Stimulated activated memory B cell treated with anti-CD40 and anti-IgM and Interleukin-4, amounts not matched to agents 10 μg/mL and 1 μg/mL and 100 μg/mL, for 72 hours (primary cell): ENCODE measurements at regions not wholly inside any gene's neighbourhood (a gene's known extent, or its start where the extent isn't known, plus 50 kb on each side); places are given as distances from the start of the nearest gene placed in this dataset.
A peak's percentile ranks its signal among the peaks of the same experiment; 100 is the strongest.

ENCODE experiments used
- ATAC-seq: fragments of 150-1000 bp; cut with Tn5 transposase; 2 replicates; pipeline ENCODE4 v1.10.0; 2021
- H3K27ac Mint-ChIP-seq: one replicate; pipeline ENCODE4 v1.8.0; 2022; ENCODE audit warnings: mild to moderate bottlenecking, mixed read lengths
- H3K27me3 Mint-ChIP-seq: one replicate; pipeline ENCODE4 v1.8.0; 2022; ENCODE audit warnings: mixed read lengths
- H3K36me3 Mint-ChIP-seq: one replicate; pipeline ENCODE4 v1.8.0; 2022; ENCODE audit warnings: mixed read lengths
- H3K4me1 Mint-ChIP-seq: one replicate; pipeline ENCODE4 v1.8.0; 2022; ENCODE audit warnings: mixed read lengths
- H3K4me3 Mint-ChIP-seq: one replicate; pipeline ENCODE4 v1.8.0; 2022; ENCODE audit warnings: mild to moderate bottlenecking, moderate library complexity, mixed read lengths
- H3K9me3 Mint-ChIP-seq: one replicate; pipeline ENCODE4 v1.8.0; 2022; ENCODE audit warnings: mixed read lengths

DNA sequence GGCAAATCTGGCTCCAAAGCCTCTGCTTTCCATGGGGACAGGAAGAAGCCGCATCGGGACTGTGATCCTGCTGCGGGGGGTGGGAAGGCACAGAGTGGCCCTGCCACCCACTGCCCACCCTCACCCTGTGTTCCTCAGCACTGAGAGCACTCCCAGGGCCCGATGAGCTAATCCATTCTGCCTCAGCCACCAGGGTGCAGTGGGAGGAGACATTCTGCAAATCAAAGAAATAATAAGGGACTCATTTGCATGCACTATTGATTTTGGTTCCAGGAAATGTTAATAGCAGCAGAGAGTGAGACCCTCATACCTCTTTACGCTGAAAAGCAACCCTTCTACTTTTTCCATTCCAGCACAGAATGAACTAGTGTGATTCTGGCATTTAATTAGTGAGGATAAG is 572.8 kb downstream of the INHBA start:
- ATAC-seq = no peak
- no peaks in the 10 kb centered on the region for H3K36me3 Mint-ChIP-seq
- no peaks in the 10 kb centered on the region for H3K9me3 Mint-ChIP-seq
- no peak overlapping the region for H3K27ac Mint-ChIP-seq
- no peak overlapping the region for H3K4me3 Mint-ChIP-seq
- no peaks in the 10 kb centered on the region for H3K27me3 Mint-ChIP-seq
- H3K4me1 Mint-ChIP-seq = peaks cover 12% of the 10 kb centered on the region

DNA sequence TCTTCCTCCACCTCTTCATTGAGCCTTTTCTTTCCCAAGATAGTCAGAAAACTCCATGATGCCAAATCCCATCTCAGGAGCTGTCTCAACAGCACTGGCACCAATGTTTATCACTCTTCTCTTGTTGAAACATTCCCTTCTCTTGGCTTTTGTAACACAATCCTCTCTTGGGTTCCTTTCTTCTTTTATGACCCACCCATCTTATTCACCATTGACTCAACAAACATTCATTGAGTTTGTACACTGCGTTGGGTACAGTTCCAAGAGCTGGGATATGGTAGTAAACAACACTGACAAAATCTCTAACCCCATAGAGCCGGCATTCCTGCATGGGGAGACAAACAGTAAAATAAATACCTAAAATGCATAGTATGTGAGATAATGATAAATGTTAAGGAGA is 577.5 kb downstream of the INHBA start:
- Mint-ChIP-seq H3K9me3 (no peaks in the 10 kb centered on the region), H3K4me1 (no peaks in the 10 kb centered on the region), H3K36me3 (no peaks in the 10 kb centered on the region), H3K4me3 (no peak overlapping the region), H3K27me3 (no peaks in the 10 kb centered on the region), H3K27ac (no peak overlapping the region)
- ATAC-seq = no peak

DNA sequence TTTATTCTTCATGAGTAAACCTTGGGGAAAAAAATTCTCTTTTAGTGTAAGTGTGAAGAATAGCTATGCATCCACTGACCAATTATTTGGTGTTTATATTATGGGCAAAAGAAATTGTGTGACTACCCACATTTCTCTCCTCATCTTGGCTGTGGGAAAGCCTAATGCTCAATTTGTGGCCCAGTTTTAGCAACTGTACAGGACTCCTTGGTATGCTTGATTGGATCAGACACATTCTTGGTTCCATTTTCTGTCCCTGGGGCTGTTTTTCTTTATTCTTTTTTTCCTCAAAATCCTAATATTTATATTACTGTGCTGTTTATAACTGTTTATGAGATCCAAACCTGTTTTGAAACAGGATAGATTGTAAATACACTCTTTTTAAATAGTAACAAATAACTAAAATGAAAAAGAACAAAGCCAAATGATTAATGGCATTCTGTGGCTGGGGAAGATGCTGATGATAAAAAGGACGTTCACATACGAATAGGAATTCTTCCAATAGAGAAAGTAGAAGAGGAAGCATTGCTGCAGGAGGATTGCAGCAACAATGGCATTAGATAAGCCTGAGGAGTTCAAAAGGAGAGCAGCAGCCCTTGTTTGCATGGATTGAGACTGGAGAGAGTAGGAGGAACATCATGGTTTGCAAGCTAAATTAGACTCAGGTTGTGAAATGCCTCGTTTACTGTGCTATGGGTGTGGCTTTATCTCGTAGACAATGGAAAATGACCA is 580.5 kb downstream of the INHBA start:
- Mint-ChIP-seq H3K4me3 (no peak overlapping the region), H3K27me3 (no peaks in the 10 kb centered on the region), H3K27ac (no peak overlapping the region), H3K36me3 (no peaks in the 10 kb centered on the region), H3K9me3 (peaks cover 9% of the 10 kb centered on the region), H3K4me1 (no peaks in the 10 kb centered on the region)
- no peak for ATAC-seq

DNA sequence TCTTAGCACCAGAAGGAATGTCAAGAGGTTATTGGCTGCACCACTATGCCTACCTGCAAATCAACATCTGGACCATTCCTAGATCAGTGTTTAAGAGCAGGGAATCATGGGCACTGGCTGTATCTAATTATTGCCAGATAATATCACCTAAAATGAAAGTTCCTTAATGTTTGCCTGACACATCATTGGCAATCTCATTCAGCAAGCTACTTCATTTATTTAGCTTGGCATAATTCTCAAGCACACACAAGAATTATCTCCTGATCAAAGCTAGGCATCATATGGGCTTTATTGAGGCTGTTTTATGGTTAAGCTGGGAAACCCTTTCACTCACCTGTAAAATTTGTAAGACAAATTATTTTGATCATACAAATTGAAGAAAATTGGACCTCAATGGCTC is 581.7 kb downstream of the INHBA start:
- Mint-ChIP-seq H3K27ac (no peak overlapping the region), H3K9me3 (peaks cover 9% of the 10 kb centered on the region), H3K27me3 (no peaks in the 10 kb centered on the region), H3K4me1 (no peaks in the 10 kb centered on the region), H3K4me3 (no peak overlapping the region), H3K36me3 (no peaks in the 10 kb centered on the region)
- ATAC-seq = no peak

DNA sequence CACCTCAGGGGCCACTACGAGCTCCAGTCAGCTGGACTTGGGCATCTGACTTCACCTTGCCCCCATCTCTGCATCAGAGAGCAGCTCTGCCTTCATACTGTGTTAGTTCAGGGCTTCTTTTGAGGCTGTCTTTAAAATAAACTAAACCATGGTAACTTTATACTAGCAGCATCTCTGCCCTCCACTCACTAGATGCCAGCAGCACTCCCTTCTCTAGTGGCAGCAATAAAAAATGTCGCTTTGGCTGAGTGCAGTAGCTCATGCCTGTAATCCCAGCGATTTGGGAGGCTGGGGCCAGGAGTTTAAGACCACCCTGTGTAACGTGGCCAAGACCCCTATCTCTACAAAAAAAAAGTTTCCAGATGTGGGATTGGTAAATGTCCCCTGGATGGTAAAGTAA is 584.4 kb downstream of the INHBA start:
- no peak for ATAC-seq
- no peaks in the 10 kb centered on the region for H3K27me3 Mint-ChIP-seq
- peaks cover 9% of the 10 kb centered on the region for H3K9me3 Mint-ChIP-seq
- no peaks in the 10 kb centered on the region for H3K4me1 Mint-ChIP-seq
- H3K36me3 Mint-ChIP-seq = no peaks in the 10 kb centered on the region
- no peak overlapping the region for H3K27ac Mint-ChIP-seq
- H3K4me3 Mint-ChIP-seq = no peak overlapping the region

DNA sequence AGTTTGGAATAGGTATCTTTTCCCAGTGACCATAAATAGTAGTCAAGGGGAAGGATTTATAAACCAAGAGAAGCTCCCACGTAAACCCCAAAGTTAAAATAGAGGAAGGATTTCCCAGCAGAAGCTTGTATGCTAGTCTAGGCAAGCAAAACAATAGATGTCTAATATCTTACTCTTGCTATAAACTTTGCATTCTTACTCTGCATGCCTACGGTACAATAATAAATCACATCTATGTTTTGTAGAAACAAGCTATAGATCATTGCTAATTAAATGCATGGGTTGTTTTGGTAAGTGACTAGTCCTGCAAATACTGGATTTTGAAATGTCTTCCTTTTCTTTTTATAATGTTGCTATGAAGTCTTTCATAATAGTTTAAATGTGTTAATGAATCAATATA is 585.5 kb downstream of the INHBA start:
- H3K27ac Mint-ChIP-seq = no peak overlapping the region
- H3K27me3 Mint-ChIP-seq = no peaks in the 10 kb centered on the region
- peaks cover 9% of the 10 kb centered on the region for H3K9me3 Mint-ChIP-seq
- no peaks in the 10 kb centered on the region for H3K4me1 Mint-ChIP-seq
- ATAC-seq = no peak
- no peak overlapping the region for H3K4me3 Mint-ChIP-seq
- no peaks in the 10 kb centered on the region for H3K36me3 Mint-ChIP-seq

DNA sequence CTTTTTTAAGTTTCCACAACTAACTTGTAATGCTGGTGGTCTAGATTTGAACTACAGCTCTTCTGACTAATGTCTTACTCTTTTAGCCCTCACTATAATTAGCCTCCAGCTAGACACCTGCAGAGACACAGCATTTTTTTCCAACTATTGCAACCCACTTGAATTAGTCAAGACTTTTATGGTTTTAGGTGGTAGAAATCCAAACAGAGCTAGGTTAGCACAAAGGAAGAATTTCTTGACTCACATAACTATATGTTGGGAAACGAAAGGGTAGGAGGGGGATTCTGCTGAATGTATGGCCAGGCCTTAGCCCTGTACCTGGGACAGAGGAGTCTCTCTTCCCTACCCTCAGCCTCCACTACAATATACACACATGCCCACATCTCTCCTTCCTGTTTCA is 586.1 kb downstream of the INHBA start:
- Mint-ChIP-seq H3K27me3 (no peaks in the 10 kb centered on the region), H3K27ac (no peak overlapping the region), H3K4me3 (no peak overlapping the region), H3K4me1 (no peaks in the 10 kb centered on the region), H3K36me3 (no peaks in the 10 kb centered on the region), H3K9me3 (peaks cover 9% of the 10 kb centered on the region)
- no peak for ATAC-seq

DNA sequence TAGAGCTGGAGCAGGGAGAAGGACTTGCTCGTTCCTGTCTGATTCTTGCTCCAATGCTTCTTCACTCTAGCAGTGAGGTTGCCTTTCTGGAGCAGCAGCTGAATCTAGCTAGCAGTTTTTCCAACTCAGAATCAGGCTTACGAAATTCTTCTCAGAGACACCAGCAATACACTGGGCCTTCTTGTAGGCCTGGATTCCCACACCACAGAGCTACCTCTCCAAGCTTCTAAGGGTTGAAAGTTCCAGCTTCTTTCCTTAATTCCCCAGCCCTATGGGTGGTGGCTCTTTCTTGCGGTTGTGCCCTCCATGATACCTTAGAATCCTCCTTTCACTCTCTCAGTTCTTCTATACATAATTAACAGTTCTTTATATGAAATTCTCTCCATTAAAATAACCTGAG is 586.6 kb downstream of the INHBA start:
- Mint-ChIP-seq H3K9me3 (peaks cover 9% of the 10 kb centered on the region), H3K4me1 (no peaks in the 10 kb centered on the region), H3K27me3 (no peaks in the 10 kb centered on the region), H3K4me3 (no peak overlapping the region), H3K27ac (no peak overlapping the region), H3K36me3 (no peaks in the 10 kb centered on the region)
- no peak for ATAC-seq

DNA sequence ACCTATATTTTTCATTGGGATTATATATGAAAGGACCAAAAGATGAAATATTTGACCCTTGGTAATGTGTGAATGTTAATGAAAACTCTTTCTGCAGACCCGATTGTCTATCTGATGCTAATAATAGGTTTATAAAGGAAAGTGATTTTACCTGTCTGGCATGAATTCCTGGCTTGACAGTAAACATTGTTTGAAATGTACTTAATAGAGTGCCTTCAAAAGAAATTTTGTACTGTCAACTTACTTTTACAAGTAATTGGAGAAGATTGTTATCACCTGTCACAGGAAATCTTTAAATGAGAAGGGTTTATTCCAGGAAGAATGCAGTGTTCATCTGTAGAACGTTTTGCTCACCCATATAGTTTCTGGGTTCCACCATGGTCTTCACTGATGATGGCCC is 588.2 kb downstream of the INHBA start:
- Mint-ChIP-seq H3K9me3 (peaks cover 4% of the 10 kb centered on the region), H3K27ac (no peak overlapping the region), H3K36me3 (no peaks in the 10 kb centered on the region), H3K27me3 (no peaks in the 10 kb centered on the region), H3K4me3 (no peak overlapping the region), H3K4me1 (no peaks in the 10 kb centered on the region)
- no peak for ATAC-seq

DNA sequence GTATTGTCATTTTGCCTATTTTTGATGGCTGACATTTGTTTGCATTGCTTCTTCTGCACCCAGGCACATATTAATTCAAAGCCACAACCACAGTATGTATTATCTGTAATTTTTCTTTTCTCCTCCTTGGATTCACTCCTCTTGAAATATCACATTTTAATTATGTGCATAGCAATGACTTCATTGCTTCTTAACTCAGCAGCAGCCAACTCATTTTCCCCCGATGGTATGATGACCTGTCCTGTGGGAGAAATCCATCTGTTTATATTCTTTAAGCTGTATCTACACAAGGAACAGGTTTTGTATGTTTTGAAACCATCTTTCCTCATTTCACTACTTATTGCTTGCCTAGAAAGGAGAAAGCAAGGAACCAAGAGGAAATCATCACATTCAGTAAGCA is 588.8 kb downstream of the INHBA start:
- ATAC-seq = no peak
- Mint-ChIP-seq H3K4me3 (no peak overlapping the region), H3K36me3 (no peaks in the 10 kb centered on the region), H3K27ac (no peak overlapping the region), H3K9me3 (no peaks in the 10 kb centered on the region), H3K27me3 (no peaks in the 10 kb centered on the region), H3K4me1 (no peaks in the 10 kb centered on the region)

DNA sequence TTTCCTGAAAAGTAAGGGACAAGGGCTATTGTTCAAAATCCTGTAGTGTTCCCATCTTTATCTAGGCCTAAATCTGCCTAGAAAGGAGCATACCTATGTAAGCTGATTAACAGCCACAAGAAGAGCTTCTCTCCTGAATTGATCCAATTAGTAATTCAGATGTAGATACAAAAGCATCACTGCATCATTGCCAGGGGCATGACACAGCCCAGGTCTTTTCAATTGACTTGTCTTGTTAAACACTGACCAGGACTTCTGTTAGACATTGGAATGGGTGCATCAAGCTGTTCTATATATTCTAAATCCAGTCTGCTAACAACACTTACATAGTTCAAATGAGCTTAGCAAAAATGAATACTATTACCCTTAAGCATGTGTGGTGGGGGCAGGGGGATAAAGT is 589.2 kb downstream of the INHBA start:
- no peak overlapping the region for H3K27ac Mint-ChIP-seq
- no peaks in the 10 kb centered on the region for H3K36me3 Mint-ChIP-seq
- no peak for ATAC-seq

DNA sequence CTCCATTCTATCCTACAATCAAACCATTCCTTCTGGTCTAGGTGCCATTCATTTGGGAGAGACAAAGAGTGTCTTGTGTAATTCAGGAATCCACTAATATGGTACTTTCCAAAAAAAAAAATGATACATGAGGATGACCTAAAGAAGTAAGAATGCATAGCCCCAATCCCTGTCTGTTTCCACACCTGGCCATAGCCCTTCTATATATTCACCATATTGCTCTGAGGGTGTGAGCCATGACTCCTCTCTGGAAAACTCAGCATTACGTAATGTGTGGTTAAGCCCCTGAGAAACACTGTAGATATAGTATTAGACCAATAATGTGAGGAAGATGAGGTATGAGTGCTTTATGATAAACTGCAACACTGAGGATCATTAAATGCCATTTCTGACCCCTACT is 592.7 kb downstream of the INHBA start:
- Mint-ChIP-seq H3K36me3 (no peaks in the 10 kb centered on the region), H3K27me3 (no peaks in the 10 kb centered on the region), H3K4me3 (no peak overlapping the region), H3K27ac (no peak overlapping the region), H3K4me1 (no peaks in the 10 kb centered on the region), H3K9me3 (no peaks in the 10 kb centered on the region)
- ATAC-seq = no peak

More for the DNA sequence above, 589.2 kb downstream of the INHBA start:
- H3K9me3 Mint-ChIP-seq = no peaks in the 10 kb centered on the region
- H3K27me3 Mint-ChIP-seq = no peaks in the 10 kb centered on the region
- H3K4me3 Mint-ChIP-seq = no peak overlapping the region
- no peaks in the 10 kb centered on the region for H3K4me1 Mint-ChIP-seq

DNA sequence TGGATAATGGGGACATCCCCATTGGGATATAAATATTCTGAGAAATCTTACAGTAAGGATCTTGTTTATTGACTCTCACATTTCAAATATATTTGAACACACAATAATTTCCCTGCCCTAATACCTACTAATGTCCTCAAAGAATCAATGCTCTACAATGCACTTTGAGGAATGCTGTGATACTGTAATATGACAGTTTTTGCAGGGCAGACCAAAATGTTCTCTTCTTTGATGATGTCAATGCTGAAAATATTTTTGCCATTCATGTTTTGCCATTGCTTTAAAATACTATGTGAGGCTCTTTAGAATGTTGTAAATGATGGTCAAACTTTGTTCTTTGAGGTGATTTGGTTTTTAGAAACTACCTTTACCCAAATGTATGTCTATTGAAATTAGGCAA is 594.1 kb downstream of the INHBA start:
- Mint-ChIP-seq H3K27ac (no peak overlapping the region), H3K9me3 (no peaks in the 10 kb centered on the region), H3K4me1 (no peaks in the 10 kb centered on the region), H3K36me3 (no peaks in the 10 kb centered on the region), H3K27me3 (no peaks in the 10 kb centered on the region), H3K4me3 (no peak overlapping the region)
- no peak for ATAC-seq

DNA sequence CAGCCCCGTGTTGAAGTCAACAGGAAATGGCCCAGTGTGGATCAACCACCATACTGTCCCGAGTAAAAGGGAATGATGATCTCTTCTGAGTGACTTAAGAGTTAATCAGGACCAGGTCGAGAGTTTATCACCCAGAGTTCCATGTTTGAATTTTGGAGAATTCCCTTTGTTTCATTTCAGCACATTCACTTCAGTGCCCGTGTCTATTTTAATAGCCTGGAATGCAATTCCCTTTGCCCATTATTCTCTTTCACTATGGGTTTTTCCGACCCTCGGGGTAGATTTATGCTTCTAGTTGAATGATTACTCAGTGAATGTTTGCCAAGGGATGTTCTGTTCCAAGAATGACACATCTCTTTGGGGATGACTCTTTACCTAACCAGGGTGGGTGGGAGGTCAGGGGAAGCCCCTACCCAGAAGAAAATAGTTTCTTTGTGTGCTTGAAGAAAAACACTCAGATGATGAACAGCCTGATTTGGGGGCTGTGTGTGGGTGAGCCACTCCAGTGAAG is 594.9 kb downstream of the INHBA start:
- no peaks in the 10 kb centered on the region for H3K9me3 Mint-ChIP-seq

DNA sequence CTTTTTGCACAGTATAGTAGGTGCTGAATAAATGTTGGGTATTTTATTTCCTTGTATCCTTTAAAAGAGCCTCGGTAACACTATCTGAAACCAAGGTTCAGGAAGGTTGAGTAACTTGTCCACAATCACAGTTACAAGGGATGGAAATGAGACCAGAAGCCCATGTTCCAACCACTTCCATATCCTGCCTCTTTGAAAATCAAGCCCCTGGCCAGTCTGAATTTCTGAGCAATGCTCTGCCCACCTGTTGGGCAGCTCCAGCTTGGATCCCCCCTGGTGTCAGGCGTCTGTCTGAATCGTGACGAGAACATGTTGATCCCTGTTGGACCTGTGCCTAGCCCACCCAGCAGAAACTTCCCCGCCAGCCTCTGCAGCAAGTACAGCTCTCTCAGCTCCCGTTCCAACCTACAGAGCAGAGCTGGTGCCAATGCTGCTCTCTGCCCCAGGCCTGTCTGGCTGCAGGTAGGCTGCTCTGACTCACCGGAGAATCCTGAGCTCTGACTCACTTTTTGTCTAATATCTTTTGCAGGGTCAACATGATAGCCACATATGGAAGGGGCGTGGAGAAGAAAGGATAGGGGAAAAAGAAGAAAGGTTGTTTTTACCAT is 595.5 kb downstream of the INHBA start:
- H3K27ac Mint-ChIP-seq = no peak overlapping the region
- peak; percentile 38 for ATAC-seq

More for the DNA sequence above, 594.9 kb downstream of the INHBA start:
- Mint-ChIP-seq H3K36me3 (no peaks in the 10 kb centered on the region), H3K4me3 (no peak overlapping the region), H3K4me1 (no peaks in the 10 kb centered on the region), H3K27me3 (no peaks in the 10 kb centered on the region), H3K27ac (no peak overlapping the region)
- ATAC-seq = no peak

DNA sequence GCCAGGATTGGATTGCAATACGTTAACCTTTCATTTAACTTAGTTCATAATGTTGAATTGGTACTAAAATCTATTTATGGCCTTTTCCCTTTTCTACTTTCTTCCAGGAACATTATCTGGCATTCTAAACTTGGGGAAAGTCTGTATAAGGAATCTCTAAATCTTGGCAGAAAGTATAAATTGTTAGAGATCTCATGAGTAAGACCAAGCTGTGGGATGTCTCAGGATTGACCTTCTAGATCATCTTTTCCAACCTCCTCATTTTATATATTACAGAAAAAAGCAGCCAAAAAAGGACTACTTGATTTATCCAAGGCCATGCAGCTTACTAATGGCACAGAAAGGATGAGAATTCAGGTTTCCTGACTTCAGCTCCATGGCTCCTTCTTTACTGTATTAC is 598.3 kb downstream of the INHBA start:
- H3K9me3 Mint-ChIP-seq = no peaks in the 10 kb centered on the region
- no peaks in the 10 kb centered on the region for H3K36me3 Mint-ChIP-seq
- H3K27me3 Mint-ChIP-seq = no peaks in the 10 kb centered on the region
- no peak for ATAC-seq
- H3K4me1 Mint-ChIP-seq = no peaks in the 10 kb centered on the region
- H3K27ac Mint-ChIP-seq = no peak overlapping the region
- H3K4me3 Mint-ChIP-seq = no peak overlapping the region

More for the DNA sequence above, 595.5 kb downstream of the INHBA start:
- no peaks in the 10 kb centered on the region for H3K27me3 Mint-ChIP-seq
- no peaks in the 10 kb centered on the region for H3K36me3 Mint-ChIP-seq
- no peaks in the 10 kb centered on the region for H3K9me3 Mint-ChIP-seq
- H3K4me1 Mint-ChIP-seq = no peaks in the 10 kb centered on the region
- H3K4me3 Mint-ChIP-seq = no peak overlapping the region
